ENCODE measurements at regions not wholly inside any gene's neighbourhood (a gene's known extent, or its start where the extent isn't known, plus 50 kb on each side); places are given as distances from the start of the nearest gene placed in this dataset.

GRCh38 chr15:97124790-97125189 lies 794.3 kb downstream of the NR2F2 start:
- TF ChIP-seq CTCF (optimal IDR thresholded peaks at IDR 0.05 in 1 of 3, IDR thresholded peaks at IDR 0.05 in 1 of 3, conservative IDR thresholded peaks at IDR 0.05 in 1 of 3; ENCODE audit: extremely low read depth in 1 of 3, insufficient read depth in 2 of 3, low read length in 3 of 3) (no peak), EZH2 (IDR thresholded peaks at IDR 0.05; ENCODE audit: low read length) (no peak)
